Mesothelial cell of epicardium (in vitro differentiated cells): ENCODE measurements at regions not wholly inside any gene's neighbourhood (a gene's known extent, or its start where the extent isn't known, plus 50 kb on each side); places are given as distances from the start of the nearest gene placed in this dataset.

Experiments
- DNase-seq, 2 experiments: peaks; one replicate each; pipeline ENCODE4 v3.0.0; 2021; ENCODE audit warnings: low spot score in 2 of 2; ENCODE audit not compliant: unreplicated experiment in 2 of 2
- H3K27ac Mint-ChIP-seq: 2 replicates; pipeline ENCODE4 v1.8.0; 2021; ENCODE audit warnings: mixed read lengths
- H3K27me3 Mint-ChIP-seq: 2 replicates; pipeline ENCODE4 v1.8.0; 2021; ENCODE audit warnings: low read depth, mixed read lengths
- H3K36me3 Mint-ChIP-seq: 2 replicates; pipeline ENCODE4 v1.8.0; 2021; ENCODE audit warnings: mixed read lengths
- H3K4me1 Mint-ChIP-seq: 2 replicates; pipeline ENCODE4 v1.8.0; 2021; ENCODE audit warnings: mixed read lengths
- H3K4me3 Mint-ChIP-seq: 2 replicates; pipeline ENCODE4 v1.8.0; 2021; ENCODE audit warnings: mild to moderate bottlenecking, moderate library complexity, mixed read lengths
- H3K9me3 Mint-ChIP-seq: 2 replicates; pipeline ENCODE4 v1.8.0; 2021; ENCODE audit warnings: mixed read lengths
- CTCF ChIP-seq: fragments of 200-600 bp; sonication (generic); IDR thresholded peaks from one replicate; pipeline ENCODE4 v1.5.0; 2021; ENCODE audit warnings: antibody characterized with exemption; ENCODE audit not compliant: unreplicated experiment

DNA sequence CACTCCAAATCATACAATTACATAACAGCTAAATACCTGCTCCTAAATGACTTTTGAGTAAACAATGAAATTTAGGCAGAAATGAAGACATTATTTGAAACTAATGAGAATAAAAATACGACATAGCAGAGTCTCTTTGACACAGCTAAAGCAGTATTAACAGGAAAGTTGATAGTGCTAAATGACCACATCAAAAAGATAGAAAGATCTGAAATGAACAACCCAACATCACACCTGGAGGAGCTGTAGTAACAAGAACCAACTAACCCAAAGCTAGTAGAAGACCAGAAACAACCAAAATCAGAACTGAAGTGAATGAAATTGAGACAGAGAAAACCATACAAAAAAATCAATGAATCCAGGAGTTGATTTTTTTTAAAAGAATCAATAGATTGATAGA lies 257.8 kb downstream of the ARAP2 start:
- H3K36me3 Mint-ChIP-seq, result peaks cover 7% of the 10 kb centered on the region

GRCh38 chr4:35993606-35994005 lies 250.7 kb downstream of the ARAP2 start:
- Mint-ChIP-seq H3K36me3 (peaks cover 1% of the 10 kb centered on the region), H3K4me3 (no peak overlapping the region), H3K4me1 (no peaks in the 10 kb centered on the region), H3K9me3 (peaks cover 15% of the 10 kb centered on the region), H3K27me3 (no peaks in the 10 kb centered on the region), H3K27ac (no peak overlapping the region)
- DNase-seq, result no peak
- no peak for TF ChIP-seq CTCF

More for the DNA sequence above, 257.8 kb downstream of the ARAP2 start:
- DNase-seq, result no peak
- Mint-ChIP-seq H3K27me3 (no peaks in the 10 kb centered on the region), H3K27ac (no peak overlapping the region), H3K9me3 (peaks cover 69% of the 10 kb centered on the region), H3K4me1 (no peaks in the 10 kb centered on the region), H3K4me3 (no peak overlapping the region)
- no peak for TF ChIP-seq CTCF

DNA sequence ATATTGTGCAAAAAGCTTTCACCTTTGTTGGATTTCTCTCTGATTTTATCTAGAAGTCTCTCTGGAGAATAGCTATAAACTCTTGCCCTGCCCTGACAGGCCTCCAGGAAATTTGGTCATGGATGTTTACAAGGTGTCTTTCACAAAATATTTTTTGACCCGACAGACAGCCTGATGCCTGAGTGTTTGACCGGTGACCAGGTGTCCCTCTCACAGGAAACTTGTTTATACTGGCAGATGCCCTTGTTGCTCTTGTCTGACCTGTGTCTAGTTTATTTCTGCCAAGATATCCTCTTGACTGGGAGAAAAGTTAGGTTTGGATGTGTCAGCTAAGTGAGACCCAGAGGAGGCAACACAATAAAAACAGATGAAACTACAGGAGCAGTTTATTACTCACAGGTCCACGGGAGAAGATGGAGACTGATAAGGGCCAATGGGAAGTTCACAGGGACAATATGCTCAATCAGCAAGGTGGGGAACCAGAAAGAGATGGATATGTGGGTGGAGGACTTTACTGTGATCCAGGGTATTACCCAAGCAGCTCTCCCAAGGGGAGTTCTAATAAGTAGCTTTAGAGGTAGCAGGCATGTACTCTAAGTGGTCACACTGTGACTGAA lies 243.3 kb downstream of the ARAP2 start:
- DNase-seq, result no peak
- no peak overlapping the region for H3K4me3 Mint-ChIP-seq
- no peaks in the 10 kb centered on the region for H3K27me3 Mint-ChIP-seq
- TF ChIP-seq CTCF, result no peak
- no peak overlapping the region for H3K27ac Mint-ChIP-seq
- H3K9me3 Mint-ChIP-seq, result peaks cover 8% of the 10 kb centered on the region
- H3K36me3 Mint-ChIP-seq, result no peaks in the 10 kb centered on the region
- H3K4me1 Mint-ChIP-seq, result peaks cover 9% of the 10 kb centered on the region

DNA sequence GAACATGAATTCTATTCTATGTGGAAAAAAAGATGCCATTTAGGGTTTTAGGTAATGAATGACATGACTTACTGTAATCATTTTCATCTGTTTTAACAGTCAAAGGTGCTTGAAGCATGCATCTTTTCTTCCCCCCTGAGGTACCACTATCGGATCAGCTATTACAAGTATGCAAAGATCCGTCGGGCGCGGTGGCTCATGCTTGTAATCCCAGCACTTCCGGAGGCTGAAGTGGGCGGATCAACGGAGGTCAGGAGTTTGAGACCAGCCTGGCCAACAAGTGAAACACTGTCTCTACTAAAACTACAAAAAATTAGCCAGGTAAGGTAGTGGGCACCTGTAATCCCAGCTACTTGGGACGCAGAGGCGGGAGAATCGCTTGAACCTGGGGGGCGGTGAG lies 241.3 kb downstream of the ARAP2 start:
- Mint-ChIP-seq H3K4me3 (no peak overlapping the region), H3K4me1 (peaks cover 9% of the 10 kb centered on the region), H3K27me3 (no peaks in the 10 kb centered on the region), H3K36me3 (no peaks in the 10 kb centered on the region), H3K27ac (no peak overlapping the region), H3K9me3 (peaks cover 13% of the 10 kb centered on the region)
- no peak for TF ChIP-seq CTCF
- DNase-seq, result no peak

- Mint-ChIP-seq H3K4me1 (peaks cover 9% of the 10 kb centered on the region), H3K4me3 (no peak overlapping the region), H3K36me3 (no peaks in the 10 kb centered on the region), H3K27me3 (no peaks in the 10 kb centered on the region), H3K27ac (no peak overlapping the region), H3K9me3 (peaks cover 20% of the 10 kb centered on the region)
- DNase-seq, result no peak
- no peak for TF ChIP-seq CTCF
Observed at GRCh38 chr4:36004204-36004851, 240.0 kb downstream of the ARAP2 start.
